ENCODE measurements at regions not wholly inside any gene's neighbourhood (a gene's known extent, or its start where the extent isn't known, plus 50 kb on each side); places are given as distances from the start of the nearest gene placed in this dataset.

- DNase-seq (ENCODE audit: low read depth in 1 of 2, low spot score in 1 of 2), result no peak
- no peaks in the 10 kb centered on the region for H3K27me3 ChIP-seq (ENCODE audit: insufficient read depth, poor library complexity, severe bottlenecking)
- H3K4me3 ChIP-seq (replicated peaks; ENCODE audit: insufficient read depth, low read length), result no peak overlapping the region
- TF ChIP-seq GABPA (IDR thresholded peaks at IDR 0.05; ENCODE audit: low read depth), result no peak
- TF ChIP-seq POLR2AphosphoS5 (IDR thresholded peaks at IDR 0.05; ENCODE audit: low read depth), result no peak
- no peak for TF ChIP-seq REST (IDR thresholded peaks at IDR 0.05; ENCODE audit: insufficient replicate concordance, low read depth)
- no peak for TF ChIP-seq CTCF (IDR thresholded peaks at IDR 0.05; ENCODE audit: insufficient read depth, low read length)
- TF ChIP-seq SPI1 (IDR thresholded peaks at IDR 0.05; ENCODE audit: borderline replicate concordance, low read depth), result no peak
- H3K27ac ChIP-seq (replicated peaks), result no peak overlapping the region
Observed at GRCh38 chr18:28767201-28767600, 590.3 kb upstream of the CDH2 start.

- Histone ChIP-seq H3K27me3 (ENCODE audit: insufficient read depth, poor library complexity, severe bottlenecking) (no peaks in the 10 kb centered on the region), H3K27ac (replicated peaks) (no peak overlapping the region), H3K4me3 (replicated peaks; ENCODE audit: insufficient read depth, low read length) (no peak overlapping the region)
- no peak for TF ChIP-seq GABPA (IDR thresholded peaks at IDR 0.05; ENCODE audit: low read depth)
- TF ChIP-seq POLR2AphosphoS5 (IDR thresholded peaks at IDR 0.05; ENCODE audit: low read depth), result no peak
- TF ChIP-seq SPI1 (IDR thresholded peaks at IDR 0.05; ENCODE audit: borderline replicate concordance, low read depth), result no peak
- TF ChIP-seq CTCF (IDR thresholded peaks at IDR 0.05; ENCODE audit: insufficient read depth, low read length), result no peak
- TF ChIP-seq REST (IDR thresholded peaks at IDR 0.05; ENCODE audit: insufficient replicate concordance, low read depth), result no peak
- DNase-seq (ENCODE audit: low read depth in 1 of 2, low spot score in 1 of 2), result no peak
Observed at GRCh38 chr18:28766721-28767120, 589.8 kb upstream of the CDH2 start.

GRCh38 chr18:28766027-28766426 is 589.1 kb upstream of the CDH2 start:
- TF ChIP-seq SPI1 (IDR thresholded peaks at IDR 0.05; ENCODE audit: borderline replicate concordance, low read depth) (no peak), CTCF (IDR thresholded peaks at IDR 0.05; ENCODE audit: insufficient read depth, low read length) (no peak), REST (IDR thresholded peaks at IDR 0.05; ENCODE audit: insufficient replicate concordance, low read depth) (no peak)
- no peaks in the 10 kb centered on the region for H3K27me3 ChIP-seq (ENCODE audit: insufficient read depth, poor library complexity, severe bottlenecking)
- no peak overlapping the region for H3K4me3 ChIP-seq (replicated peaks; ENCODE audit: insufficient read depth, low read length)
- DNase-seq (ENCODE audit: low read depth in 1 of 2, low spot score in 1 of 2), result no peak
- H3K27ac ChIP-seq (replicated peaks), result no peak overlapping the region
